OCI-LY1 (cell line): ENCODE measurements at regions not wholly inside any gene's neighbourhood (a gene's known extent, or its start where the extent isn't known, plus 50 kb on each side); places are given as distances from the start of the nearest gene placed in this dataset.

ENCODE experiments used
- H2AFZ ChIP-seq: fragments of 200-600 bp; sonication (generic), shearing (Covaris generic); 2 replicates; pipeline ENCODE4 v1.6.0; 2014; ENCODE audit warnings: antibody characterized with exemption, mild to moderate bottlenecking, low read length
- H3F3A ChIP-seq: fragments of 200-600 bp; sonication (generic), shearing (Covaris generic); 2 replicates; pipeline ENCODE4 v1.6.0; 2014; ENCODE audit warnings: mild to moderate bottlenecking, antibody characterized with exemption, low read length, moderate library complexity; ENCODE audit not compliant: insufficient read depth
- H3K27ac ChIP-seq: fragments of 200-600 bp; sonication (generic); 2 replicates; pipeline ENCODE4 v1.5.1; 2014; ENCODE audit warnings: low read length, mixed run types, mild to moderate bottlenecking, low read depth; ENCODE audit not compliant: poor library complexity, severe bottlenecking
- H3K27me3 ChIP-seq: fragments of 200-600 bp; sonication (generic); 2 replicates; pipeline ENCODE4 v1.6.0; 2014; ENCODE audit warnings: antibody characterized with exemption, mild to moderate bottlenecking, low read length, moderate library complexity; ENCODE audit not compliant: insufficient read depth
- H3K36me3 ChIP-seq: fragments of 200-600 bp; sonication (generic); 2 replicates; pipeline ENCODE4 v1.6.1; 2014; ENCODE audit warnings: mild to moderate bottlenecking, antibody characterized with exemption, low read length, moderate library complexity, mixed read lengths; ENCODE audit not compliant: insufficient read depth
- H3K4me1 ChIP-seq: fragments of 200-600 bp; sonication (generic); 2 replicates; pipeline ENCODE4 v1.5.1; 2014; ENCODE audit warnings: mild to moderate bottlenecking, low read length, moderate library complexity; ENCODE audit not compliant: insufficient read depth, severe bottlenecking
- H3K4me2 ChIP-seq: fragments of 200-600 bp; sonication (generic), shearing (Covaris generic); 2 replicates; pipeline ENCODE4 v1.6.1; 2014; ENCODE audit warnings: low read length
- H3K4me3 ChIP-seq: fragments of 200-600 bp; sonication (generic); 2 replicates; pipeline ENCODE4 v1.5.1; 2014; ENCODE audit warnings: low read length, low read depth, mild to moderate bottlenecking, mixed read lengths; ENCODE audit not compliant: poor library complexity, severe bottlenecking
- H3K79me2 ChIP-seq: fragments of 200-600 bp; shearing (Covaris generic); 2 replicates; pipeline ENCODE4 v1.6.1; 2016; ENCODE audit warnings: mixed run types, low read length, mixed read lengths; ENCODE audit not compliant: insufficient read depth
- H3K9ac ChIP-seq: fragments of 200-600 bp; sonication (generic), shearing (Covaris generic); 2 replicates; pipeline ENCODE4 v1.6.1; 2014; ENCODE audit warnings: mild to moderate bottlenecking, low read length, mixed read lengths
- H3K9me2 ChIP-seq: fragments of 200-600 bp; sonication (generic), shearing (Covaris generic); 2 replicates; pipeline ENCODE4 v1.6.1; 2014; ENCODE audit warnings: low read depth, mild to moderate bottlenecking, low read length, mixed read lengths
- H3K9me3 ChIP-seq: fragments of 200-600 bp; shearing (Covaris generic); 2 replicates; pipeline ENCODE4 v1.6.1; 2014; ENCODE audit warnings: low read length, mixed read lengths
- H4K20me1 ChIP-seq: fragments of 200-600 bp; sonication (generic), shearing (Covaris generic); 2 replicates; pipeline ENCODE4 v1.6.0; 2016; ENCODE audit warnings: mild to moderate bottlenecking, low read length; ENCODE audit not compliant: insufficient read depth
- CTCF ChIP-seq: fragments of 200-600 bp; sonication (generic), shearing (Covaris generic); IDR thresholded peaks from 2 replicates; pipeline ENCODE4 v1.5.1; 2017; ENCODE audit warnings: mild to moderate bottlenecking, antibody characterized with exemption, low read length, moderate library complexity, mixed read lengths
- EZH2 ChIP-seq: fragments of 200-600 bp; sonication (generic), shearing (Covaris generic); IDR thresholded peaks from 2 replicates; pipeline ENCODE4 v1.8.0; 2017; ENCODE audit warnings: borderline replicate concordance, mixed run types, mild to moderate bottlenecking, antibody characterized with exemption, low read length, moderate library complexity, mixed read lengths

DNA sequence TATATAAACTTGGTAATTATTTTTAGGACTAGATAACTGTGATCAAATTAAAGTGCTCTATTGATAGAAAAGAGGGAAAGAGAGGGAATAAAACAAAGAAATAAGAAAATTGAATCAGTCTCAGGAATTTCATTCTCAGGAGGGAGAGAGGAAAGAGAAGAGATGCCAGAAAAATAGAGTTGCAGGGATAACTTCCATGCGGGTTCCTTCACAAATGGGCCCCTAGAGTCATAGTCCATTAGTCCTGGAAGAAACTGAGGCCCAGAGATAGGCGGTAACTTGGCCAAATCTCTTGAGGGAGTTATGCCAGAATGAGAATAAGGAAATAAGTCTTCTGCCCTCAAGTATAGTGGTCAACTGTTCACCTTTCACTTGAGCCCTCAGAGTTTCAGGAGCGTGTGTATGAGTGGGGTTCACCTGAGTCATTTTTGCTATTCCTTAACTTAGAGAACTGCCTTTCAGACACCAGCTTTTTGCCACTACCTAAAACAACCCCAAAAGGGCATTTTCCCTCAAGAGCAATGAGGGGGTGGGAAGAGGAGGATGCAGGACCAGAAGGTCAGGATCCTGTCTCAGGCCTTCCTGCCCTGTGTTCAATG lies 192.6 kb downstream of the MEX3B start:
- H3K79me2 ChIP-seq: no peaks in the 10 kb centered on the region
- H4K20me1 ChIP-seq: no peaks in the 10 kb centered on the region
- H3K27ac ChIP-seq: no peak overlapping the region
- H3K4me1 ChIP-seq: no peaks in the 10 kb centered on the region
- H3K9me3 ChIP-seq: no peaks in the 10 kb centered on the region
- no peak overlapping the region for H3K9ac ChIP-seq
- no peaks in the 10 kb centered on the region for H3K9me2 ChIP-seq
- TF ChIP-seq EZH2: no peak
- no peak for TF ChIP-seq CTCF
- no peak overlapping the region for H3K4me2 ChIP-seq
- H3F3A ChIP-seq: no peaks in the 10 kb centered on the region
- no peaks in the 10 kb centered on the region for H3K27me3 ChIP-seq
- no peaks in the 10 kb centered on the region for H3K36me3 ChIP-seq
- H2AFZ ChIP-seq: no peak overlapping the region
- H3K4me3 ChIP-seq: no peak overlapping the region

DNA sequence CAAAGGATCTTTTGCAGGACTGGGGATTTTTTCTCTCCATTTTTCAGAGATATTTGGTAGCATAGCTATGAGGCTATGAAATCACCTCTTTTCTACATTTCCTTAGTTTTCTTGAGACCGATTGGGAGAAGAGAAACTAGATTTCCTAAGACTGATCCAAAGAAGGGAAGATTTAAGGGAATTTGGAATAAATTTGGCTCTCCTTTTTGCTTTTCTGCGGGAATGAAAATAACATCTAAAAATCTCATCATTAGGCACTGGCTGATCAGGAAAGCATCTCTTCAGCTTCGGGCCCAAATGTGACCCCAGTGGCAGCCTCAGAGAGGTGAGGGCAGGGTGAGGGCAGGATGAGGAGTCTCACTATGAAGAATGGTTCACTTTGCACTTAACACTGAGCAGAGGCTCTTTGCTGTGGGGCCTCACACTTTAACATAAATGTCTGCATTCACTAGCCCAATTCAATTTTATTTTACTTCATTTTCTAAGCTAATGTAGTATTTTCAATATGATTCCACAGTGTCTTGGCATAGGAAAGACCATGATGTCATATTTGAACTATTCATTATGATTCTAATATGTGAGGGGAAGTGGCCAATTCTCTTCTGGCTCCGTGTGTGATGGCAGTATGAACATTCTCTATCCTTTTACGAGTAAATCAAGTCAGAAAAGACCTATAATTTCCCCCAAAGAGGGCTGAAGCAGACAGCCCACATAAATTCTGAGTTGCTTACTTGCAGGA lies 193.2 kb downstream of the MEX3B start:
- Histone ChIP-seq H3K9me3 (no peaks in the 10 kb centered on the region), H3K4me2 (no peak overlapping the region), H3K79me2 (no peaks in the 10 kb centered on the region), H4K20me1 (no peaks in the 10 kb centered on the region), H3K9me2 (no peaks in the 10 kb centered on the region), H3K36me3 (no peaks in the 10 kb centered on the region), H3K4me3 (no peak overlapping the region), H3F3A (no peaks in the 10 kb centered on the region), H3K4me1 (no peaks in the 10 kb centered on the region), H3K27ac (no peak overlapping the region), H3K27me3 (no peaks in the 10 kb centered on the region), H2AFZ (no peak overlapping the region), H3K9ac (no peak overlapping the region)
- TF ChIP-seq CTCF: no peak
- no peak for TF ChIP-seq EZH2

DNA sequence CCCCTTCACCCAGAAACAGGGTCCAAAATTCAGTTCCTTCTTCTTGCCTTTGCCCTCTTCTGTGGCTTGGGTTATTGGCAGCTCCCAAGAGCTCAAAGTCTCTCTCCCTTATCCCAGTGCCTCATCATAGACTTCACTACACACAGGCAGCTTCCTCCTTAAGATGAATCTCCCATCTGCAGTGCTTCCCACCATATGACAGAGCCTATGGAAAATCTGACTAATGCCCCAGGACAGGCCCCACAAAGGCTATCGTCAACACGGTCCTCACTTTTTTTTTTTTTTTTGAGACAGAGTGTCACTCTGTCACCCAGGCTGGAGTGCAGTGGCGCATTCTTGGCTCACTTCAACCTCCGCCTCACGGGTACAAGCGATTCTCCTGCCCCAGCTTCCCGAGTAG lies 194.1 kb downstream of the MEX3B start:
- Histone ChIP-seq H3K27ac (no peak overlapping the region), H3K27me3 (no peaks in the 10 kb centered on the region), H3K9me3 (no peaks in the 10 kb centered on the region)

More for the DNA sequence above, 194.1 kb downstream of the MEX3B start:
- Histone ChIP-seq H3K36me3 (no peaks in the 10 kb centered on the region), H3K9ac (no peak overlapping the region), H3K4me1 (no peaks in the 10 kb centered on the region), H4K20me1 (no peaks in the 10 kb centered on the region), H2AFZ (no peak overlapping the region), H3K9me2 (no peaks in the 10 kb centered on the region), H3K79me2 (no peaks in the 10 kb centered on the region), H3F3A (no peaks in the 10 kb centered on the region), H3K4me3 (no peak overlapping the region), H3K4me2 (no peak overlapping the region)
- no peak for TF ChIP-seq CTCF
- no peak for TF ChIP-seq EZH2
